OCI-LY1 (cell line): ENCODE measurements at regions not wholly inside any gene's neighbourhood (a gene's known extent, or its start where the extent isn't known, plus 50 kb on each side); places are given as distances from the start of the nearest gene placed in this dataset.

Experiments used
- H2AFZ ChIP-seq: fragments of 200-600 bp; sonication (generic), shearing (Covaris generic); 2 replicates; pipeline ENCODE4 v1.6.0; 2014; ENCODE audit warnings: antibody characterized with exemption, mild to moderate bottlenecking, low read length
- H3F3A ChIP-seq: fragments of 200-600 bp; sonication (generic), shearing (Covaris generic); 2 replicates; pipeline ENCODE4 v1.6.0; 2014; ENCODE audit warnings: mild to moderate bottlenecking, antibody characterized with exemption, low read length, moderate library complexity; ENCODE audit not compliant: insufficient read depth
- H3K27ac ChIP-seq: fragments of 200-600 bp; sonication (generic); 2 replicates; pipeline ENCODE4 v1.5.1; 2014; ENCODE audit warnings: low read length, mixed run types, mild to moderate bottlenecking, low read depth; ENCODE audit not compliant: poor library complexity, severe bottlenecking
- H3K27me3 ChIP-seq: fragments of 200-600 bp; sonication (generic); 2 replicates; pipeline ENCODE4 v1.6.0; 2014; ENCODE audit warnings: antibody characterized with exemption, mild to moderate bottlenecking, low read length, moderate library complexity; ENCODE audit not compliant: insufficient read depth
- H3K36me3 ChIP-seq: fragments of 200-600 bp; sonication (generic); 2 replicates; pipeline ENCODE4 v1.6.1; 2014; ENCODE audit warnings: mild to moderate bottlenecking, antibody characterized with exemption, low read length, moderate library complexity, mixed read lengths; ENCODE audit not compliant: insufficient read depth
- H3K4me1 ChIP-seq: fragments of 200-600 bp; sonication (generic); 2 replicates; pipeline ENCODE4 v1.5.1; 2014; ENCODE audit warnings: mild to moderate bottlenecking, low read length, moderate library complexity; ENCODE audit not compliant: insufficient read depth, severe bottlenecking
- H3K4me2 ChIP-seq: fragments of 200-600 bp; sonication (generic), shearing (Covaris generic); 2 replicates; pipeline ENCODE4 v1.6.1; 2014; ENCODE audit warnings: low read length
- H3K4me3 ChIP-seq: fragments of 200-600 bp; sonication (generic); 2 replicates; pipeline ENCODE4 v1.5.1; 2014; ENCODE audit warnings: low read length, low read depth, mild to moderate bottlenecking, mixed read lengths; ENCODE audit not compliant: poor library complexity, severe bottlenecking
- H3K79me2 ChIP-seq: fragments of 200-600 bp; shearing (Covaris generic); 2 replicates; pipeline ENCODE4 v1.6.1; 2016; ENCODE audit warnings: mixed run types, low read length, mixed read lengths; ENCODE audit not compliant: insufficient read depth
- H3K9ac ChIP-seq: fragments of 200-600 bp; sonication (generic), shearing (Covaris generic); 2 replicates; pipeline ENCODE4 v1.6.1; 2014; ENCODE audit warnings: mild to moderate bottlenecking, low read length, mixed read lengths
- H3K9me2 ChIP-seq: fragments of 200-600 bp; sonication (generic), shearing (Covaris generic); 2 replicates; pipeline ENCODE4 v1.6.1; 2014; ENCODE audit warnings: low read depth, mild to moderate bottlenecking, low read length, mixed read lengths
- H3K9me3 ChIP-seq: fragments of 200-600 bp; shearing (Covaris generic); 2 replicates; pipeline ENCODE4 v1.6.1; 2014; ENCODE audit warnings: low read length, mixed read lengths
- H4K20me1 ChIP-seq: fragments of 200-600 bp; sonication (generic), shearing (Covaris generic); 2 replicates; pipeline ENCODE4 v1.6.0; 2016; ENCODE audit warnings: mild to moderate bottlenecking, low read length; ENCODE audit not compliant: insufficient read depth
- CTCF ChIP-seq: fragments of 200-600 bp; sonication (generic), shearing (Covaris generic); IDR thresholded peaks from 2 replicates; pipeline ENCODE4 v1.5.1; 2017; ENCODE audit warnings: mild to moderate bottlenecking, antibody characterized with exemption, low read length, moderate library complexity, mixed read lengths
- EZH2 ChIP-seq: fragments of 200-600 bp; sonication (generic), shearing (Covaris generic); IDR thresholded peaks from 2 replicates; pipeline ENCODE4 v1.8.0; 2017; ENCODE audit warnings: borderline replicate concordance, mixed run types, mild to moderate bottlenecking, antibody characterized with exemption, low read length, moderate library complexity, mixed read lengths

DNA sequence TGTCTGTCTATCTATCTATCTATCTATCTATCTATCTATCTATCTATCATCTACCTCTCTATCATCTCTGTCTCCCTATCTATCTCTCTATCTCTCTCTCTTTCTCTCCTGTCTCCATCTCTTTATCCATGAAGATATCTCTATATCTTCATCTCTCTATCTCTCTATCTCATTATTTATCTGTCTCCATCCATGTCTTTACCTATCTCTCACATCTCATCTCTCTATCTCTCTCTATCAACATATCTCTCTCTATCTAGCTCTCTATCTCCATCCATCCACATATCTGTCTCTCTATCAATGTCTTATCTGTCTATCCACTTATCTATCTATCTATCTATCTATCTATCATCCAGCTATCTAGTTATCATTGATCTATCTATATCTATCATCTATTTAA lies 292.1 kb upstream of the IRX2 start:
- Histone ChIP-seq H4K20me1 (no peaks in the 10 kb centered on the region), H3K79me2 (no peaks in the 10 kb centered on the region), H3K27ac (no peak overlapping the region), H3K4me2 (no peak overlapping the region), H3K9me3 (no peaks in the 10 kb centered on the region), H3K9ac (no peak overlapping the region), H3K4me1 (no peaks in the 10 kb centered on the region), H2AFZ (no peak overlapping the region), H3F3A (no peaks in the 10 kb centered on the region), H3K27me3 (0 out of 2 replicates have a peak, but pooled peaks cover 4% of the 10 kb centered on the region), H3K4me3 (no peak overlapping the region), H3K36me3 (no peaks in the 10 kb centered on the region), H3K9me2 (no peaks in the 10 kb centered on the region)
- TF ChIP-seq EZH2 (no peak), CTCF (no peak)

DNA sequence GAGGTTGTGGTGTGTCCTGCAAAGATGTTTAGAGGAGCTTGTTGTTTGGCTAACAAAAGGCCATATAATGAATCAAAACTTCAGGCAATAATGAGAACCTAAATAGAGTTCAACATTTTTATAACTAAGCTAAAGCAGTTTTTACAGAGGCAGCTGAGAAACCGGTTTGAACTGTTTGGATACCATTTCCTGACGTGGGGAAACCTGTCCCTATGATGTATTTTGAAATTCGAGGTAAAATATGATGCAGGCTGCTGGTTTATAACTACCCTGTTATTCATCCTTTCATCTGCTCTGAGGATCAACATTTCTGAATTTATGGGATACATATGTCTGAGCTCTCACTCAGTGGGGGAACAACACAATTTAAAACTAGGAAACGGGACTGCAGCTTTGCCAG lies 289.5 kb upstream of the IRX2 start:
- Histone ChIP-seq H3F3A (no peaks in the 10 kb centered on the region), H3K9ac (no peak overlapping the region), H3K27me3 (0 out of 2 replicates have a peak, but pooled peaks cover 4% of the 10 kb centered on the region), H3K4me2 (no peak overlapping the region), H3K79me2 (no peaks in the 10 kb centered on the region), H2AFZ (no peak overlapping the region), H3K27ac (no peak overlapping the region), H3K9me2 (no peaks in the 10 kb centered on the region), H4K20me1 (no peaks in the 10 kb centered on the region), H3K9me3 (no peaks in the 10 kb centered on the region), H3K36me3 (no peaks in the 10 kb centered on the region), H3K4me1 (no peaks in the 10 kb centered on the region), H3K4me3 (no peak overlapping the region)
- TF ChIP-seq EZH2 (no peak), CTCF (no peak)

- no peaks in the 10 kb centered on the region for H3K36me3 ChIP-seq
- no peak overlapping the region for H2AFZ ChIP-seq
- no peaks in the 10 kb centered on the region for H4K20me1 ChIP-seq
- TF ChIP-seq CTCF (no peak), EZH2 (no peak)
- H3K9me3 ChIP-seq = no peaks in the 10 kb centered on the region
- H3K4me1 ChIP-seq = no peaks in the 10 kb centered on the region
- no peaks in the 10 kb centered on the region for H3F3A ChIP-seq
- H3K9ac ChIP-seq = no peak overlapping the region
- H3K27me3 ChIP-seq = no peaks in the 10 kb centered on the region
- H3K4me2 ChIP-seq = no peak overlapping the region
- no peak overlapping the region for H3K4me3 ChIP-seq
- no peaks in the 10 kb centered on the region for H3K79me2 ChIP-seq
- no peaks in the 10 kb centered on the region for H3K9me2 ChIP-seq
- no peak overlapping the region for H3K27ac ChIP-seq
Observed at GRCh38 chr5:3036041-3036788, 284.7 kb upstream of the IRX2 start.
